NCI-H146 (cell line): ENCODE measurements at regions not wholly inside any gene's neighbourhood (a gene's known extent, or its start where the extent isn't known, plus 50 kb on each side); places are given as distances from the start of the nearest gene placed in this dataset.
A peak's percentile ranks its signal among the peaks of the same experiment; 100 is the strongest.

ENCODE experiments used
- DNase-seq: peaks from one replicate; lab custom pipeline; 2025; lab: John Stamatoyannopoulos, UW

DNA sequence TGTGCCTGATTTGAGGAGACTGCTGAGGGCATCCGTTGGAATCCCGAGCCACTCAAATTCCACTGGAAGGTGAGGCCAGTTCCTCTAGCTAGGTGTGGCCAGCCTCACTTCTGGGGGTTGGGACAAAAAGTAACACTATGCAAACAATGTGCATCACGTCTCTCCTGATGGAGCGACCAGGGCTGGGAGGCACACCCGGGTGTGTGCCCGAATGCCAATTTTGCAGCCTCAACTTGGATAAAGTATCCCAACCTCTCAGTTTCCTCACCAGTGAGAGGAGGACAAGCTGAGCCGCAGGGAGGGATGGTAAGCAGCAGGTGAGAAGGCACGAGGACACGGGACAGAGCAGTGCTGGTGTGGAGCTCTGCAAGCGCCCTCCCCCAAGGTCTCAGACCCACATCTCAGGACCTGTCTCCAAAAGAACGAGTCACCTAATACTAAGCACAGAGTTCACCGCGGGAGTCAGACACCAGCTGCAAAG, 218.3 kb downstream of the HAUS1 start:
- DNase-seq = no peak

GRCh38 chr18:46322941-46323340, 218.8 kb downstream of the HAUS1 start:
- DNase-seq = no peak

DNA sequence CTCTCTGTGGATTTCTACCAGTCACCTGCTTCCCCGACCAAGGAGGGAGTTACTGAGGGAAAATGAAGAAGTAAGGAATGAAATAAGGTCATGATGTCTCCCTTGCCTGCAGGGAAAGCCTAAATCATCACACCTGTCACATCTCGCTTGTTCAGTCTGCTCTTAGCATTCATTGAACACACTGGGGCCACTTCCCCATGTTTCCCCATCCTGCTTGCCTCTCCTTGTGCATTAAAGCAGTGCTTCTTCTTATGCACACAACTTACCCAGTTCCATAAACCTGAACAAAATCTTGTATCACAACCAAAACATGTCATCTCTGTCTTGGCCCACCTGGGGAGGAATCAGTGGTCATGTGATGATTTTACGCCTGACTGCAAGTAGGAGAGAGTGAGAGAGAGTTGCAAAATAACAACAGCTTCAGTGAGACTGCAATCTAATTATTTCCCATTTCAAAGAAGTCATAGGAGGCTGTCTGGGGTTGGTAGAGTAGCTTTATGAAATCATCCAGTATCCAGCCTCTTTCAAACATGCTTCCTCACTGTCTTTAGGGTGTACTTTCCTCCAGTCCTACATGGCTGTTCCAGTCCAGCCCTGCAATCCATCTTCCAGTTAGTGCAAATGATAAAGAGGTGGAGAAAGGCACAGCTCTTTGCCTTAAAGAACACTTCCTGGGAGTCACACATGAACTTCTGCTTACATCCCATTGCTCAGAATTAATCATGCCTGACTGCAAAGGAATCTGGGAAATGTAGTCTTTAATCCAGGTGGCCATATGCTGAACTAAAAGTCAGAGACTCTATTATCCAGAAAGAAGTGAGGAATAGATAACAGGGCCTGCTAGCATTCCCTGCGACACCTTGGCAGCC, 220.1 kb downstream of the HAUS1 start:
- DNase-seq = peak; percentile 60

- no peak for DNase-seq
Measured at GRCh38 chr18:46325895-46326294, 221.7 kb downstream of the HAUS1 start.

GRCh38 chr18:46329736-46330246, 225.6 kb downstream of the HAUS1 start:
- no peak for DNase-seq

DNA sequence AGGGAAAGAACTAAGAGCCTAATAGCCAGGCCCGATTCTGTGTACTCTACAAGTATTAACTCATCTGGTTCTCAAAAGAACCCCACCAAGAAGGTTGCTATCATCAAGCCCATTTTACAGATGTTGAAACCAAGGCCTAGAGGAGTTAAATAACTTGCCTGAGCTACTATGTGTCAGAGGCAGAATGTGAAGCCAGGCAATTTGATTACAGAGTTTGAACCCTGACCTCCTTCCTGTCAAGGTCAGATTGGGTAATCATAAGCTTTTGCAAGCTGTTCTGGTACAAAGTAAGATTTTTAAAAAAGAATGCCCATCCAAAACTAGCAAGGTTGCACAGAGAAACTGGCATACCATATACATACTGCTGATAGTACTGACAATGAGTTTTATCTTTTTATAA, 227.1 kb downstream of the HAUS1 start:
- no peak for DNase-seq

GRCh38 chr18:46332286-46332801, 228.2 kb downstream of the HAUS1 start:
- no peak for DNase-seq

DNA sequence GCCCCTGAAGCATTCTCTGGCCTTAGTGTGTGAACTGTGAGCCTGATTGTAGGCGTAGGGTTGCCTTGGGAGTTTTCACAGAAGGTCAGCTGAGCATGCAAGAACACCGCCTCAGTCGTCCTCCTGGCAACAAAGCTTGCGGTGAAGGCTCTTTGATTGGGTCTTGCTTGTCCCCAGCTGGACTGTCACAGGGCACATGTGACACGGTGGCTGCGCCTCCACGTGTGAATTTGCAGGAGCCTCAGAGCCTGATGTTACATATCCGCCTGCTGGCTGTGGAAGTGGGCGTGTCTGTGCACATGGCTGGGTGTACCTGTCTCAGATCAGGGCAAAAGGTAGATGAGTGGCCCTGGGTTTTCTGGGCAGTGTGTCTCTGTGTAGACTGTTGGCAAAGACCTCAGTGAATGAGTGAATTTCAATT, 228.7 kb downstream of the HAUS1 start:
- DNase-seq = peak; percentile 73

DNA sequence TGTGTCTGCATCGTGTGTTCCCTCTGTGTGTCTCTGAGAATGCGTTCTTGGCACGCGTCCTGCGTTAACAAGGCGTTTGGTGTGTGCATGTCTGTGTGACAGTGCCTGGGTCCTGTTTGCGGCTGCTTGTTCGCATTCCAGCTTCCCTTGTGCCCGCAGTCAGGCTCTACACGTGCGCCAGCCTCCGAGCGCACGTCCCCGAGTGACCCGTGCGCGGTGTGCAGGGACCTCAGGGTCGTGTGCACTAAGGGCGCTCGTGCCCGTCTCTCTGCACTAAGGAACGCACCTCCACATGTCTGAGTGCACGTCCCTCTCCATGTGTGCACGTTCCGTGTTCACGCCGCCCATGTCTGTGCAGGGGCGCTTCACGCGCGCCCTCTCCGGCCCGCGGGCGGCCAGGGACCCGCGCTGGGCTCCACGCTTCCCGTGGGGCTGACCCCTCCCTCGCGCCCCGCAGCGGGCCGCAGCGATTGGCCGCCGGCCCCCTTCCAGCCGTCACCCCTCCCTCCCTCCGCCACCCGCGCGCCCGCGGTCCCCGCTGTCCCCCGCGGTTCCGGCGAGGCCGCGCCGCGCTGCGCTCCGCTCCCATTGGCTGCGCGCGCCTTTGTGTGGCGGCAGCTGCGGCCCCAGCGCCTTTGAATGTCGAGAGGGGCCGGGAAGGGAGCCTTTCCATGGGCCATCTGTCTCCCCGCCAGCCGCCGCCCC, 229.4 kb downstream of the HAUS1 start:
- peak; percentile 90 for DNase-seq

GRCh38 chr18:46334868-46335281, 230.7 kb downstream of the HAUS1 start:
- DNase-seq = peak; percentile 68

- peak; percentile 54 for DNase-seq
Measured at GRCh38 chr18:46335534-46336101, 231.4 kb downstream of the HAUS1 start.

GRCh38 chr18:46336278-46337111, 232.3 kb downstream of the HAUS1 start:
- DNase-seq = no peak

DNA sequence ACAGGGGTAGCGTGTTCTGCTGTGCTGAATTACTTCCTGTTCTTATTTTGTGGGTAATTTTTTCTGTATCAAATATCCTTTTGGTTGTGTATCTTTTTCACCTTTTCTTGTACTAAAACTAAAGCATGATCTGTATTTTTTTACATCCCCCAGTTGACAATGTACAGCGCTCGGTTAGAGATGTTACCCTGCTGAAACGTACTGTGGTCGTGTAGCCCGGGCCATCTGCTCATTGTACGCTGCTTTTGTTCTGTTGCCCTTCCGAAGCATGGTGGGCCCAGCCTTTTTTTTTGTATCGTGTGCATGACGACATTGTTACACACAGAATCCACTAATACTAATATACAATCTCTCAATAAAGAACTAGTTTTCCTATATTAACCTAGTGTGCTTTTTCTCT, 233.1 kb downstream of the HAUS1 start:
- DNase-seq = no peak

- DNase-seq = peak; percentile 22
Measured at GRCh38 chr18:46338205-46338604, 234.0 kb downstream of the HAUS1 start.

DNA sequence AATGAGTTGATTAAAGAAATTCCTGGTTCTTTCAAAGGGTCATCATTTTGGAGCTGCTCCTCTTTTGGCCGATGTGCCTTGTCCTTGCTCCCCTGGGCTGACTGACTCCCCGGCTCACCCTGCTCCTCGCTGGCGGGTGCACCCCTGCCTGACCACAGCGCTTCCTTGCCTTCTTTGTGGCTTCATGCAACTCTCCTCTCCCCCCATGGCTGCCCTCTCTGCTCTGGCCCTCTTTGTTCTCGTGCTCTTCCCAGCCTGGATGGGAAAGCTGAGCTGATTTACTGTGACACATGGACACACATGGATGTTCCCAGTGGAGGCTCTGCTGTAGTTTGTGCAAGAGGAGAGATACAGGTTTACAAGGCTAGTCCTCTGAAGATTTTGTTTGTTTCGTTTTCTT, 234.6 kb downstream of the HAUS1 start:
- DNase-seq = no peak

- DNase-seq = no peak
Measured at GRCh38 chr18:46340716-46341115, 236.5 kb downstream of the HAUS1 start.

DNA sequence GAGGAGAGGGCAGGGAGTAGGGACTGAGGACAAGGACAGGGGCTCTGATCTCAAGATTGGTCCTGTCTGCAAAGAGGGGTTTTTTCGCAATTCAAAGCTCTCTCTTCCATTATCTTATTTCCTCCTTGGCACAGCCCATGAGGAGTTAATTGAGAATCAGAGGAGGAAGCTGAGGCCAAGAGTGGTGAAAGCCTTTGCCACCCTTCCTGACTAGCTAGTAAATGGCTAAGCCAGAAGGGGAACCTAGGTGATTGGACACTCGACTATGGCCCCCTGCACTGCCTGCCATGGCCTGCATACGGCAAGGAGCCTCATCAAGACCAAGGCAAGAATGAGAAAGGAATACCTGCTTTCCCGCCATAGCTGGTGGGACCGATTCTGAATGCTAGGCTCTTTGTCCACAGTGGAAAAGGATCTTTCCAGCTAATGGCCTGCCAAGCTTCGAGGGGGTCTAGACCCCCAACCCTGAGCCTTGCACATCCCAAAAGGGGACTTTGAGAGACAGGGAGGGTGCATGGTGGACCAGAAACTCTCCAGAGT, 237.9 kb downstream of the HAUS1 start:
- no peak for DNase-seq

GRCh38 chr18:46343456-46343855, 239.3 kb downstream of the HAUS1 start:
- DNase-seq = no peak

GRCh38 chr18:46343931-46344372, 239.8 kb downstream of the HAUS1 start:
- DNase-seq = peak; percentile 51

DNA sequence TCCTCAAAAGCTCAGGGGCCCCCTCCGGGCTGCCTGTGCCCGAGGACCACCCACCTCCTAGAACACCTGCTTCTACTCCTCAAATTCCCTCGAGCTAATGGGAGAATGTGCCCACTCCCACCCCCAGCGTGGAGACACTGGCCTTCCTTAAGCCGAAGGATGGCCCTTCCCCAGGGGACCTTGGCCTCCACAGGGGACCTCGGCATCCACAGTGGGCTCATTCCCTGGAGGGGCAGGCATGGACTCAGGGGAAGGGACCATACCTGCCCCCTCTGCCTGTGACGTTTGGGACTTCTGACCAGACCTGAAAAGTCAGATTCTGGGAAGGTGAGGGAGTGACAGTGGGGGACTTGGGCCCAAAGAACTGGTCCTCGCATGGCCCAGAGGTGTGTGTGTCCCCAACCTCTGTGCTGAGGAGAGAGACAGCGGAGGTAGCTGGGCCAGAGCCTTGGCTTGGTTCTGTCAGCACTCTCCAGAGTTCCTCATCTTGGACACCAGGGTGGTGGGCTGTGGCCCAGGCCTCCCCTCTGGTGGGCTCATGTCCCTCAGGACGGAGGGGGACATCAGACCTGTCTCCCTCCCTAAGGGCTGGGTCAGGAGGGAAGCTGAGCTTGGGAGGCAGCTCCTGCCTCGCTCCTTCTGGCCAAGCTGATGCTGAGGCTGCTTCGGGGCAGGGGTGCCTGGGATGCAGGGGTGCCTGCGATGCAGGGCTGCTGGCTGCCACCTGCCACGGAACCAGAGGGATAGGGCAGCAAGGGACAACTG, 240.4 kb downstream of the HAUS1 start:
- no peak for DNase-seq

DNA sequence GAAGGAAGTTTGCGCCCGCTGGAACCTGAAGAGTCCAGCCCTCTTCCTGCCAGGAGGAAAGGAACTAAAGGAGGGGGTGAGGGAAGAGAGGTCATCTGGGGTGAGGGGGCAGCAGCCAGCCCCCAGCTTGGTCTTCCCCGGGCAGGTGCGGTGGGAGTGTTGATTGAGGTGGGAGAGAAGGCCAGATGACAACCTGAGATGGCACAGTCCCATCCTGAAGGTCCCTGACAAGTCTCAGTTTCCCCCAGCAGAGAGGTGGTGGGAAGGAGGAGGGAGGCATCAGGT, 240.9 kb downstream of the HAUS1 start:
- no peak for DNase-seq
